ENCODE measurements at regions not wholly inside any gene's neighbourhood (a gene's known extent, or its start where the extent isn't known, plus 50 kb on each side); places are given as distances from the start of the nearest gene placed in this dataset.

DNA sequence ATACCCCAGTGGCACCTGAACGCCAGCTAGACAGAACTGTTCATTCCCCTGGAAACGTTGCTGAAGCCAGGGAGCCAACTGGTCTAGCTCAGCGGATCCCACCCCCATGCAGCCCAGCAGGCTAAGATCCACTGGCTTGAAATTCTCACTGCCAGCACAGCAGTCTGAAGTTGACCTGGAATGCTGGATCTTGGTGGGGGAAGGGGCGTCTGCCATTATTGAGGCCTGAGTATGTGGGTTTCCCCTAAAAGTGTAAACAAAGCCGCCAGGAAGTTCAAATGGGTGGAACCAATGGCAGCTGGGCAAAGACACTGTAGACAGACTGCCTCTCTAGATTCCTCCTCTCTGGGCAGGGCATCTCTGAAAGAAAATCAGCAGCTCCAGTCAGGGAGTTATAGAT, 213.0 kb downstream of the NKX6-1 start:
- TF ChIP-seq, protein P1, sequence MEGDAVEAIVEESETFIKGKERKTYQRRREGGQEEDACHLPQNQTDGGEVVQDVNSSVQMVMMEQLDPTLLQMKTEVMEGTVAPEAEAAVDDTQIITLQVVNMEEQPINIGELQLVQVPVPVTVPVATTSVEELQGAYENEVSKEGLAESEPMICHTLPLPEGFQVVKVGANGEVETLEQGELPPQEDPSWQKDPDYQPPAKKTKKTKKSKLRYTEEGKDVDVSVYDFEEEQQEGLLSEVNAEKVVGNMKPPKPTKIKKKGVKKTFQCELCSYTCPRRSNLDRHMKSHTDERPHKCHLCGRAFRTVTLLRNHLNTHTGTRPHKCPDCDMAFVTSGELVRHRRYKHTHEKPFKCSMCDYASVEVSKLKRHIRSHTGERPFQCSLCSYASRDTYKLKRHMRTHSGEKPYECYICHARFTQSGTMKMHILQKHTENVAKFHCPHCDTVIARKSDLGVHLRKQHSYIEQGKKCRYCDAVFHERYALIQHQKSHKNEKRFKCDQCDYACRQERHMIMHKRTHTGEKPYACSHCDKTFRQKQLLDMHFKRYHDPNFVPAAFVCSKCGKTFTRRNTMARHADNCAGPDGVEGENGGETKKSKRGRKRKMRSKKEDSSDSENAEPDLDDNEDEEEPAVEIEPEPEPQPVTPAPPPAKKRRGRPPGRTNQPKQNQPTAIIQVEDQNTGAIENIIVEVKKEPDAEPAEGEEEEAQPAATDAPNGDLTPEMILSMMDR (IDR thresholded peaks at IDR 0.05): no peak
- TF ChIP-seq POLR2A (IDR thresholded peaks at IDR 0.05): no peak

Data from vagina (tissue), 2 donors.